Adrenal gland (tissue), 5 donors: ENCODE measurements at regions not wholly inside any gene's neighbourhood (a gene's known extent, or its start where the extent isn't known, plus 50 kb on each side); places are given as distances from the start of the nearest gene placed in this dataset.

Experiments
- POLR2A ChIP-seq, 2 donors: fragments of 450-650 bp; IDR thresholded peaks; one replicate each; pipeline ENCODE4 v1.6.1; 2017; ENCODE audit warnings: antibody characterized with exemption in 2 of 2, mild to moderate bottlenecking in 2 of 2, moderate library complexity in 1 of 2
- TF ChIP-seq, protein P1 (sequence below), 6 experiments: fragments of 450-650 bp in 4 of 6; fragments of 200-600 bp in 2 of 6; sonication (generic) in 1 of 6; IDR thresholded peaks; 1 replicate in 5 of 6; 2 replicates in 1 of 6; pipeline versions ENCODE4 v1.5.1 to v1.8.0; 2016 to 2021; ENCODE audit warnings: antibody characterized with exemption in 6 of 6, mild to moderate bottlenecking in 2 of 6, moderate library complexity in 1 of 6
- donor health status: DM: no; HTN: no; CAD: no.

DNA sequence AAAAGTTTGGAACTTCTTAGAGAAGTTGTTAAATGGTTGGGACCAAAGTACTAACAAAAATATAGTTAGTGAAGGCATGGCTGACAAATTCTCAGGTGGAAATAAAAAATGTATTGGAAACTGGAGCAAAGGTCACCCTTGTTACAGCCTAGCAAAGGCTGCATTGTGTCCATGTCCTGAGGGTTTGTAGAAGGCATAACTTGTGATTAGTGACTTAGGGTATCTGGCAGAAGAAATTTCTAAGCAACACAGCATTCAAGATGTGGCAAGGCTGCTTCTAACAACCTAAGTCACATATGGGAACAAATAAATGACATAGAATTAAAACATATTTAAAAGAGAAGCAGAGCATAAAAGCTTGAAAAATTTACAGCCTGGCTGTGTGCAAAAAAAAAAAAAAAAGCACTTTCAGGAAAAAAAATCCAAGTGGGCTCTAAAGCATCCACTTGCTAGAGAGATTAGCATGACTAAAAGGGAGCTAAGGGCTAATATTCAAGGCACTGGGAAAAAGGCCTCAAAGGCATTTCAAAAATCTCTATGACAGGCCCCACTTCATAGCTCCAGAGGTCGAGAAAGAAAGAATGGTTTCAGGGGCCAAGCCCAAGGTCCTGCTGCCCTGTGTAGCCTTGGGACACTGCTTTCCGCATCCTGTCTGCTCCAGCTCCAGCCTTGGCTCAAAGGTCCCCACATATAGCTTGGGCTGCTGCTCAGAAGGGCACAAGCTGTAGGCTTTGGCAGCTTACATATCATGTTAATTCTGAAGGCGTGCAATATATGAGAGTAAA, 453.2 kb upstream of the PTCHD4 start:
- TF ChIP-seq, protein P1, sequence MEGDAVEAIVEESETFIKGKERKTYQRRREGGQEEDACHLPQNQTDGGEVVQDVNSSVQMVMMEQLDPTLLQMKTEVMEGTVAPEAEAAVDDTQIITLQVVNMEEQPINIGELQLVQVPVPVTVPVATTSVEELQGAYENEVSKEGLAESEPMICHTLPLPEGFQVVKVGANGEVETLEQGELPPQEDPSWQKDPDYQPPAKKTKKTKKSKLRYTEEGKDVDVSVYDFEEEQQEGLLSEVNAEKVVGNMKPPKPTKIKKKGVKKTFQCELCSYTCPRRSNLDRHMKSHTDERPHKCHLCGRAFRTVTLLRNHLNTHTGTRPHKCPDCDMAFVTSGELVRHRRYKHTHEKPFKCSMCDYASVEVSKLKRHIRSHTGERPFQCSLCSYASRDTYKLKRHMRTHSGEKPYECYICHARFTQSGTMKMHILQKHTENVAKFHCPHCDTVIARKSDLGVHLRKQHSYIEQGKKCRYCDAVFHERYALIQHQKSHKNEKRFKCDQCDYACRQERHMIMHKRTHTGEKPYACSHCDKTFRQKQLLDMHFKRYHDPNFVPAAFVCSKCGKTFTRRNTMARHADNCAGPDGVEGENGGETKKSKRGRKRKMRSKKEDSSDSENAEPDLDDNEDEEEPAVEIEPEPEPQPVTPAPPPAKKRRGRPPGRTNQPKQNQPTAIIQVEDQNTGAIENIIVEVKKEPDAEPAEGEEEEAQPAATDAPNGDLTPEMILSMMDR (IDR thresholded peaks at IDR 0.05) = no peak
- no peak for TF ChIP-seq POLR2A (IDR thresholded peaks at IDR 0.05)
